GM19468 (cell line): ENCODE measurements at regions not wholly inside any gene's neighbourhood (a gene's known extent, or its start where the extent isn't known, plus 50 kb on each side); places are given as distances from the start of the nearest gene placed in this dataset.

Source experiments
- ATAC-seq: cut with Tn5 transposase; IDR thresholded peaks from one replicate; pipeline ENCODE4 v1.9.1; 2021; ENCODE audit warnings: mild to moderate bottlenecking, moderate library complexity, moderate number of reproducible peaks; ENCODE audit not compliant: unreplicated experiment; ENCODE audit errors: extremely low read depth

DNA sequence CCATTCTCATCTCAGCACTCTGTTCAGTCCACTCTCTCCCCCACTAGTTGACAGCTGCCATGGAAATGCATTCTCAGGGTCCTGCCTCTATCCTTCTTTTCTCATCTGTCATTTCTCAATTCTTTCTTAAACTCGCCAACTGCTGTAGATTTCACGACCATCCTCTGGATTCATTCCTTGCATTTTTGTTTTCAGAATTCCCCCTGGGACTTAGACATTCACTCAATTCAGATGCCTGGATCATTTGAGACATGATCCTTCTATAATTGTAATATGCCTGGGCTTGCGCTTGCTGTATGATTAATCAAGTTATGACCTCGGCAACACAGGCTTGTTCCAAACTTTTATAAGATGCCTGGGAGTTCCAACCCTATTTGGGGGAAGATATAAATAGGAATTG, 104.5 kb downstream of the RAB11FIP2 start:
- no peak for ATAC-seq

- no peak for ATAC-seq
These were observed 101.9 kb downstream of the RAB11FIP2 start for GRCh38 chr10:117944676-117945447.

GRCh38 chr10:117945651-117946050, 101.1 kb downstream of the RAB11FIP2 start:
- no peak for ATAC-seq

DNA sequence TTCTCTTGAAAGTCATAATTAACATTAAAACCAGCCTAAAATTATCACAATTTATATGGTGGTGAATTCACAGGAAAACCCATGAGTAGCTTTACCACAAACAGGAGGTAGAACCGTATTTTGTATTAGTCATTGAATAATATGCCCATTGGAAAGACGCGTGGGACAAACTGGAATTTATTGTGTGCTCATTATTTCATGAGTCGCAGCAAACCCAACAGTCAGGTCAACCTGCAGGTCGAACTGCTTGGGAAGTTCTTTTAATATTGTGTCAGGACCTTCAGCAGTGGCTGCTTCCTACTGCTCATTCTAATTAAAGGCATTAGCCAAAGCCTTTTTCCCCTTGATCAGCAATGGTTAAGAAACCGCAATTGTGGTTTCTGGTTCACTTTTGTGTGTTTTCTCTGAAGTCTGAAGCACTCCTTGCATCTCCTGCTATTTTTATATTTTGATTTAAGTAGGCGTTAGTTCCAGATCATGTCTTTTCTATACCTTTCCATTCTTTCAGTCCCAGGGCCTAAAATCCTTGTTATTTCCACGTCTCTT, 100.1 kb downstream of the RAB11FIP2 start:
- no peak for ATAC-seq

- ATAC-seq, result no peak
These were observed 98.2 kb downstream of the RAB11FIP2 start for GRCh38 chr10:117948493-117948892.

DNA sequence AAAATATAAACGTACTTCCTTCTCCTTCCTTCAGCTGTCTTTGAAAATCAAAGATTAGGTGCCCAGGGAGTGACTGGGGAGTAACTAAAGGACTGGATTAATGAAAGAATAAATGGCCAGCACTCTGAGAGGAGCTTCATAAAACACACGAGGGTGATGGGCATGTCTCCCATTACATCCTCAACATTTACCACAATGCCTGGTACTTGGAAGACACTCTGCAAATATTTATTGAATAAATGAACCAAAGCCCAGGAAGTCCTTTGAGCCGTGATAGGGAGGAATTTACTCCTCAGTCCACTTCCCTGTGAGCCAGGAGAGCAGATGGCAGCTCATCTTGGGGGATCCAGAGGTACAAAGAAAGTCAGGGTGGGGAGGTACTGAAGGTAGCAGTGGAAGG, 96.3 kb downstream of the RAB11FIP2 start:
- no peak for ATAC-seq
